Globus pallidus (tissue), 1 donor: ENCODE measurements at regions not wholly inside any gene's neighbourhood (a gene's known extent, or its start where the extent isn't known, plus 50 kb on each side); places are given as distances from the start of the nearest gene placed in this dataset.
"Not testable (repeated sequence)": the region's sequence is repeated elsewhere in the genome, so short reads cannot be mapped to it uniquely, and the experiment has no call there.

Experiments used
- DNase-seq: peaks from one replicate; pipeline ENCODE4 v3.0.0-alpha.2; 2015; ENCODE audit warnings: low spot score

DNA sequence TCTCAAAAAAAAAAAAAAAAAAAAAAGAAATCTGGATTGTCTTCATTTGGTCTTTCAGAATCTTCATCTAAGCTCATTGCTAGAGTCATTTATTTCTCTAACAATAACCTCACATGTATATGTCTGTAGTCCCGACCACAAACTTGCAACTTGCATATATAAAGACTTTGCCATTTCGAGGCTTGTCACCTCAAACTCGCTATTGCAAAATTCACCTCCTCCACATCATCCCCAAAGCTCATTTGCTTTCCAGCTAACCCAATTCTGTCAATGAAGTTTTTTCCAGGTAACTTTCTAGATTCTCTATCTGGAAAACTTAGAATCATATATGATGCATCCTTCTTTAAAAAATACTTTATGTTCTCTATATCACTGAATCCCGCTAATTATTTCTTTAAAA is 393.2 kb upstream of the ATXN7L3B start:
- DNase-seq, result no peak

- no peak for DNase-seq
Measured at GRCh38 chr12:74145328-74145727, 392.3 kb upstream of the ATXN7L3B start.

GRCh38 chr12:74148849-74149248 is 388.8 kb upstream of the ATXN7L3B start:
- DNase-seq, result no peak

GRCh38 chr12:74152370-74152769 is 385.3 kb upstream of the ATXN7L3B start:
- DNase-seq, result no peak

DNA sequence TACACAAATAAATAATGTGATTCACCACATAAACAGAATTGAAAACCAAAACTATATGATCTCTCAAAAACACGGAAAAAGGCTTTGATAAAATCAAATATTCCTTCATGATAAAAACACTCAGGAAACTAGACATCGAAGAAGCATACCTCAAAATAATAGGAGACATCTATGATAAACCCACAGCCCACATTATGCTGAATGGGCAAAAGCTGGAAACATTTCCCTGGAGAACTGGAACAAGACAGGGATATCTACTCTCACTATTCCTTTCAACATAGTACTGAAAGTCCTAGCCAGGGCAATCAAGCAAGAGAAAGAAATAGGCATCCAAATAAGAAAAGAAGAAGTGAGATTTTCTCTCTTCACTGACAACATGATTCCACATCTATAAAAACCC is 371.5 kb upstream of the ATXN7L3B start:
- no peak for DNase-seq

- DNase-seq, result no peak
Measured at GRCh38 chr12:74169607-74170006, 368.0 kb upstream of the ATXN7L3B start.

- no peak for DNase-seq
Measured at GRCh38 chr12:74170645-74171477, 366.8 kb upstream of the ATXN7L3B start.

DNA sequence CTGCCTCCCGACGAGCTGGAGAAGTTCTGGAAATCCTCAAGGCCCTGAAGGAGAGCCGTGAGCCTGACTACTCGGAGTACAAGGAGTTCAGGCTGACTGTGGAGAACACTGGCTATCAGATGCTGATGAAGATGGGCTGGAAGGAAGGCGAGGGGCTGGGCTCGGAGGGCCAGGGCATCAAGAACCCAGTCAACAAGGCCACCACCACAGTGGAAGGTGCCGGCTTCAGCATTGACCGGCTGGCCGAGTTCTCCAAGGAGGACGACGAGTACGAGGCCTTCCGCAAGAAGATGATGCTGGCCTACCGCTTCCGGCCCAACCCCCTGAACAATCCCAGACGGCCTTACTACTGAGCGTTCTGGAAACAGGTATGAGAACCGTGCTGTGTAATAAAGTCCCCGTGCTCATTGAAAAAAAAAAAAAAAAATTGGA is 366.1 kb upstream of the ATXN7L3B start:
- no peak for DNase-seq

- not testable (repeated sequence) for DNase-seq
Measured at GRCh38 chr12:74174961-74175360, 362.7 kb upstream of the ATXN7L3B start.

- DNase-seq, result no peak
Measured at GRCh38 chr12:74185360-74185759, 352.3 kb upstream of the ATXN7L3B start.

DNA sequence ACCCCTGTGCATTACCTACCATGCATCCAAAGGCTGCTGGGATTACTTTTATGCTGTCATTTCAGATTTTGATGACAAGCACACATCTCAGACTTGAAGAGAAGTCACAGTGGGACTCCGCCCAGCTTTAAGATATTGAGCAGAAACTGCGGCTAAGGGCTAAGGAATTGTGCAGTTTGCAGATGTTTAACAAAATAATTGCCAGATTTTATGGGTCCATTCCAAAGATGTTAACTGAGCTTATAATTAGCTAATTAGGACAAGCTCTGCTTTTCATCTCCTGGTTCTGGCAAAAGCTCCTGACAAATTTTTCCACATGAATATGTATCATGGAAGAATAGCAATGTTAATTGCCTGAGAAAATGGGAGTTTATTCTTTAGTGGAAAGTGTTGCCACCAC is 344.4 kb upstream of the ATXN7L3B start:
- no peak for DNase-seq

DNA sequence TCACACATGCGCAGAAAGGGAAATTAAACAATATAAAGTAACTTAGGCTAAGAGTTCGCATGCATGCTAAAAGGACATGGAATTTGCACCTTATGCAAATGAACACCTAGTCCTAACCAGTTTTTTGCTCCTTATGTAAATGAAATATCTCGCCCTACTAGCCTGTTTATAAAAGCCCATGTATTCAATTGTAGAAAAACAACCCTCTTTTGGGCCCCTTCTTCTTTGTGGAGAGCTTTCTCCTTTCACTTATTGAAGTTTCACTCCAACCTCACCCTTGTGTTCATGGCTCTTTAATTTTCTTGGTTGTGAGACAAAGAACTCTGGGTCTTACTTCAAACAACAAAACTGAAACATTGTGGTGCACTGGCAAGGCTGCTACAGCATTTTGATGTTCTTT is 333.4 kb upstream of the ATXN7L3B start:
- no peak for DNase-seq

DNA sequence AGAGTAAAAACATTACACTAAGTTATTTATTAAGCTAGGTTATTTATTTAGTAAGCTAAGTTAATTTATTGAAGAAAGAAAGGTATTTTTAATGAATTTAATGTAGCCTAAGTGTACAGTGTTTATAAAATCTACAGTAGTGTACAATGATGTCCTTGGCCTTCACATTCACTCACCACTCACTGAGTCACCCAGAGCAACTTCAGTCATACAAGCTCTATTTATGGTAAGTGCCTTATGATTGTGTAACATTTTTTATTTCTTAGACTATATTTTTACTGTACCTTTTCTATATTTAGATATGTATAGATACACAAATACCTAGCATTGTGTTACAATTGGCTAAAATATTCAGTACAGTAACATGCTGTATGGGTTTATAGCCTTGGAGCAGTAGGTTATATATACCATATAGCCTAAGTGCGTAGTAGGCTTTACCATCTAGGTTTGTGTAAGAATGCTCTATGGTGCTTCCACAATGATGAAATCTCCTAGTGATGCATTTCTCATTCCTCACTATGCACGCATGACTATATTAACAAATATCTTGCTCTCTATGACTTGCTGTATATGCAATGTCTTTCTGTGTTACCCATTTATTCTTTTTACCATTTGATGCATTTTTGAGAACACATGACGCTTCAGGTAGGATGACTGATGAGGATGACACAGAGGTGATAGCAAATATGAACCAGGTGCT is 309.6 kb upstream of the ATXN7L3B start:
- DNase-seq, result no peak

DNA sequence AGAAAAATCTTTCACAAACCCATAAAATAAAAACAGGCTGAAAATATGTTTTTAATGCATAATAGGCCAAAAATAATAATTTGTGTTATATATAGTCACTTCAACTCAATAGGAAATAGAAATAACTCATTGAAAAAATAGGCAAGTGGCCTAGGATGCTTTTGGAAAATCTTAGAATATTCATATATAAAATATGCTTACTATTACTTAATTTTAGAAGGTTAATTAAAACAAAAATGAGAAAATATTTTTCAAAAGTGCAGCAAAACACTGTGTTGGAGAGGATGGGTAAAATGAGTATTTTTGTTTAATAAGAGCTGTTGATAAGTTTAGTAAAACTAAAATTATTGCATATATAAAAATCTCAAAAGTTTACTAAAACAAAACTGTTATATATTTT is 308.0 kb upstream of the ATXN7L3B start:
- no peak for DNase-seq

GRCh38 chr12:74235342-74235741 is 302.3 kb upstream of the ATXN7L3B start:
- no peak for DNase-seq

- DNase-seq, result no peak
Measured at GRCh38 chr12:74241341-74241740, 296.3 kb upstream of the ATXN7L3B start.

- DNase-seq, result no peak
Measured at GRCh38 chr12:74242088-74242487, 295.5 kb upstream of the ATXN7L3B start.

DNA sequence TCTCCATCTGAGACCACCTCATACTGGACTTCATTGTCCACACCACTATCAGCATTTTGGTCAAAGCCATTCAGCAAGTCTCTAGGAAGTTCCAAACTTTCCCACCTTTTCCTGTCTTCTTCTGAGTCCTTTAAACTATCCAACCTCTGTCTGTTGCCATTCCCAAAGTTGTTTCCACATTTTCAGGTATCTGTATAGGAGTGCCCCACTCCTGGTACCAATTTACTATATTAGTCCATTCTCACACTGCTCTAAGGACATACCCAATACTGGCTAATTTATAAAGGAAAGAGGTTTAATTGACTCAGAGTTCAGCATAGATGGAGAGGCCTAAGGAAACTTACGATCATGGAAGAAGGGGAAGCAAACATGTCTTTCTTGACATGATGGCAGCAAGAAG is 292.2 kb upstream of the ATXN7L3B start:
- DNase-seq, result no peak

DNA sequence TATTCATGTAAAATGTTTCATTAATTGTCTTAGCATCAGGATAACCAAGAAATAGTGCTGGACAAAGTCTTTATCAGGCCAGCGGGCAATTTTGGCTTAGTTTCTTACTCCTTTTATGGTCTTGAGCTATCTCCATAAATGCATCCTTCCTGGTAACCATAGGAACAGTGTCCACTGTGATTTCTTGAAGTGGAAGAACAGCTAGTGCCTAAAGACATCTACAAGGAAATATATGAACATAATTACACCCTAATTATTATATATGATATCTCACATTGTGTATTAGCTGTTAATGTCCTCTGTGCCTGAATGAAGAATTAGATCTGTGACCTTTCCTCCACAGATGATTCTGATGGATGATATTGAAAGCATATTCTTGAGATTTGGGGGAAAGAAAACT is 286.7 kb upstream of the ATXN7L3B start:
- no peak for DNase-seq

DNA sequence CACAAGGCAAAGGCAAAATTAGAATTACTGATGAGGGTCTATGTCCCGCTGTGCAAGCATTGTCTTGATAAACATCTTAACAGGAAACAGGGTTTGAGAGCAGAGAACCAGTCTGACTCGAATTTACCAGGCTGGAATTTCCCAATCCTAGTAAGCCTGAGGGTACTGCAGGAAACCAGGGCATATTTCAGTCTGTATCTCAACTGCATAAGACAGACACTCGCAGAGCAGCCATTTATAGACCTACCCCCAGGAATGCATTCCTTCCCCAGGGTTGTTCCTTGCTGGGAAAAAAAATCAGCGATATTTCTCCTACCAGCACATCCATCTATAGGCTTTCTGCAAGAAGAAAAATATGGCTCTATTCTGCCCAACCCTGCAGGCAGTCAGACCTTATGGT is 283.8 kb upstream of the ATXN7L3B start:
- DNase-seq, result not testable (repeated sequence)

- DNase-seq, result no peak
Measured at GRCh38 chr12:74254784-74255183, 282.9 kb upstream of the ATXN7L3B start.

DNA sequence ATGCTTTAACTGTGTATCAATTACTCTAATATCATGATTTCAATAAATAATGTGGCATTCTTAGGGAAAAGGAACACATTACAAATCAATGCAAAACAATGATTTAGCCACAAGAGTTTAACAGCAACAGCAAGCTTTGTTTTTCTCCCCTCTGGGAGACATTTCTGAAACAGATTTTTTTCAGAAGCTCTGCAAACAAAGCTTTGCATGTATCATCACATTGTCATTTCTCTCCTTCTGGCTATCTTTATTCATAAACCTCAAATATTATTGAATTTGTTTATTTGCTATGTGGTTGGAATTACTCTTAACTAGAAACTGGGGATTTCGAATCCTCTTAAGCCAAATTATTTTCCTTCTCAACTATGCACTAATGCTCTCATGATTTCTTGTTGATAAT is 278.4 kb upstream of the ATXN7L3B start:
- DNase-seq, result peak; percentile 21

DNA sequence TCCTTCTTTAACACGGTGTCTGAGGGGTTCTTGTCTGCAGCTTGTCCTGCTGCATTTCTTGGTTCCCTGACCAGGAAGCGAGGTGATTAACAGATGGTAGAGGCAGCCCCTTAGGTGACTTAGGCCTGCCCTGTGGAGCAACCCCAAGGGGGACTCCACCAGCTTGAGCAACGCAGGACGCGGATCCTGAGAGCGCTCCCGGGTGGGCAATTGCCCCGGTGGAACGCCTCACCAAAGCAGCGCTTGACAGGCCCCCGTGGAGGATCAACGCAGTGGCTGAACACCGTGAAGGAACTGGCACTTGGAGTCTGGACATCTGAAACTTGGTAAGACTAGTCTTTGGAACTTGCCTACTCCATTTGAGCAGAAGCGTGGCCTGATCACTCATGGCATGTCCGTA is 272.9 kb upstream of the ATXN7L3B start:
- DNase-seq, result no peak

DNA sequence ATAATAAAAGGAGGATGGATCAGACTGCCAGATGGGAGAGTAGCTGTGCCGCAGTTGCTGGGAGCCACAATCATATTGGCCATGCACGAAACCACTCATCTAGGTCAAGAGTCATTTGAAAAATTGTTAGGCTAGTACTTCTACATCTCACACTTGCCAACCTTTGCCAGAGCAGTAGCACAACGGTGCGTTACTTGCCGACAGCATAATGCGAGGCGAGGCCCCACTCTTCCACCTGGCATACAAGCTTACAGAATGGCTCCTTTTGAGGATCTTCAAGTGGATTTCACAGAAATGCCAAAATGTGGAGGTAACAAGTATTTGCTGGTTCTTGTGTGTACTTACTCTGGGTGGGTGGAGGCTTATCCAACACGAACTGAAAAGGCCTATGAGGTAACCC is 268.3 kb upstream of the ATXN7L3B start:
- not testable (repeated sequence) for DNase-seq
